HS-27A (cell line): ENCODE measurements at regions not wholly inside any gene's neighbourhood (a gene's known extent, or its start where the extent isn't known, plus 50 kb on each side); places are given as distances from the start of the nearest gene placed in this dataset.

Source experiments
- DNase-seq: peaks from one replicate; pipeline ENCODE4 v3.0.0-alpha.2; 2012; ENCODE audit warnings: low read depth, missing footprints

- no peak for DNase-seq
These were observed 498.3 kb upstream of the DAB1 start for GRCh38 chr1:57922130-57922529.

- no peak for DNase-seq
These were observed 492.2 kb upstream of the DAB1 start for GRCh38 chr1:57916041-57916440.

DNA sequence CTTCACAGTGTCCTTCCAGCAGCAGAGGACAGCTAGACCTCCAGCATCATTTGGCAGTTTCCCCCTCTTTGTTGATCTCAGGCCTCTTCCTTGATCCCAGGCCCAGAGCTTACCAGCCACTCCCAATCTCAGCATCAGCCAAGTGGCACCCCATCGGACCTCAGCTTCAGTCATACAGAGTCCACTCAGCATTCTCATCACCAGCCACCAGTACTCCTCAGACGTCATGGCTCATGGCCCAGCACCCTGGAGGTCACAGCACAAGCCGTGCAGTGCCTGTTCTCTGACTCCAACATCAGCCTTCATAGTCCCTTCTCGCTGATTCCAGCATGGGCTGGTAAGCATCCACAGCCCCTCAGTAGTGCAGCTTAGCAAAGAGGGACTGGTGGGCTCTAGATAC lies 487.6 kb upstream of the DAB1 start:
- DNase-seq = no peak

- no peak for DNase-seq
These were observed 486.9 kb upstream of the DAB1 start for GRCh38 chr1:57910782-57911181.

DNA sequence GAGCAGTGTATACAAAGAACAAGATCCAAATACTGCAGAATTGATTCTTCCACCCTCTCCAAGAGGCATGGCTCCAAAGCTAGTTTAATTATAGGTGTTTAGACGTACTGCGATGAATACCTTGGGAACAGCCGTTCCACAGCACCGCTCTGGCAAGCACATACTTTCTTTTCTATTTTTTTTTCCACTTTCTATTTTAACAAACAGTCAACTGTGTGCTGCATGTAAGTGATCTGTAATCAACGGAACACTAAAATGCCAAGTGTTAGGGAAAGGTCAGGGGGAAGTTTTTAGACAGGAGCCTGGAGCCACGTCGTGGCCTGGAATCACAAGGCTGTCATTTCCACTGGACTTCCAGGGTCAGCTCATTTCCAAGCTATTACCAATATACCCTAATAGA lies 486.4 kb upstream of the DAB1 start:
- no peak for DNase-seq

DNA sequence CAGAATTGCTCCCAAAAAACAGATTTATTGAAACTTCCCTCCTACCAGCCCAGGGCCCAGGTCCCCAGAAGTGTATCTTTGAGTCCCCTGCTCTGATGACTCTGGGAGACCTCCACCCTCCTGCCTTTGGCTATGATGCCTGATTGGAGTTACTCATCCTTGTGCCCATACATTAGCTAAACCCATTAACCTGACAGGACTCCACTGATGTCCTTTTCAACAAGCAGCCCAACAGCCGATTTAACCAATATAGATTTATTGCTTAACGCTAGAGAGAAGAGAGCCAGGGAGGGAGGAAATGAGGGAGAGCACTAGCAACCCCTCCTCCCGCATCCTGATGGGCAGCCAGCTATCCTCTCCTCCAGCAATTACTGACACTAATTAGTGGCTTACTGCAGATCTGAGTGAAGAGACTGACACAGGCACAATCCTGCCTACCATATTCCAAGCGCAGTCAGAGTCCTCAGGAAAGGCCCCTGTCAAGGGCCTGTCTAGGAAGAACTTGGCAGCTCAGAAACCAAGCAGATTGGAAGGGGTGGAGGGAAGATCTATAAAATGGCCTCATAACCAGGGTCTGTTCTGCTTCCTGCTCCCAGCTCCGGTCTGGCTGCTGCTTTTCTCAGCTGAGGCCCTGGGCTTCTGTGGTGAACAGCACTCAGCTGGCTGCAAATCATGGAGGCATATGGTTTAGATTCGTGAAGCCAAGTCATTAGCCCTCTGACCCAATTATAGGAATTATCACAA lies 484.5 kb upstream of the DAB1 start:
- no peak for DNase-seq

DNA sequence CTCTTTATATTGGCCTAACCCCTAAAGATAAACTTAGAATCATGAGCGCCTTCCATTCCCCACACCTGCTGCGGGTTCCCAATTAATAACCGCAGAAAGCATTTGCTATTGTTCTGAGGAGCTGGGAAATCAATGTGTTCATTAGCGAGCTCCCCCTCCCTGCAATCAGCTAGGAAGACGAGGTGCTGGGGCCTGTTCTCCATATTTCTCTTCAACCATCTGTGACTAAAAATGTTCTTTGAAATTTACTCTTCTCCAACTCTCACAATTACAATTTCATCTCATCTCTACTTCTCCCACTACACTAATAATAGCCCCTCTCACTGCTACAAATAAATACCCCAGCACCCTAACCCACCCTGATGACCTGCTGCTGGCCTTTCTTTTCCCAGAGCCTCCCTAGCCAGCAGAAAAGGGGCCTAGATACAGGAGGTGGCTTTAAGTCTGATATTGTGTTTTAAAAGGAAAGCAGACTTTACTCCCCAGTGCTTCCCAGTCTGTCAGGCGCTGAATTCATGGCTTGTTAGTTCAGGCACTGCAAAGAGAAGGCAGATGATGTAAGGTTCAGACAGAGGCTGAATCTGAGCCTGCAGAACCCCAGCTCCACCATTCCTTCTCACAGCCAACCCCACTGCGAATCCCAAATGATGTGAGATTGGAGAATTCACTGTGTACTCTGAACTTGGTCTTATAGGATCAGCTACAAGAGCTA lies 477.5 kb upstream of the DAB1 start:
- DNase-seq = no peak

DNA sequence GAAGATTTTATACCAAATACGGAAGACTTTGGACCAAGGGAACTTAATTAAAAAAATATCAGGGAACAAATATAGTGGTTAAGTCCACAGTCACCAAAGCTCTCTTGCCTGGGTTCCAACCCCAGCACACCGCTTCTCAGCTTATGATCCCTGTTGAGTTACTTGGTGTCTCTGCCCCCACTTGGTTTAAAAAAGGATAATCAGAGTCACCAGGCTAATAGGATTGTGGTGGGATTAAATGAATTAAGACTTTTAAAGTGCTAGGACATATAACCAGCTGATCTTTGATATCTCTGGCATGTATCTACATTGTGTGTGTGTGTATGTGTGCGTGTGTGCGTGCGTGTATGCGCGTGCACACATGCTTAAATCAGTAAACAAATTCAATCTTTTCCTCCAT lies 474.7 kb upstream of the DAB1 start:
- DNase-seq = no peak

DNA sequence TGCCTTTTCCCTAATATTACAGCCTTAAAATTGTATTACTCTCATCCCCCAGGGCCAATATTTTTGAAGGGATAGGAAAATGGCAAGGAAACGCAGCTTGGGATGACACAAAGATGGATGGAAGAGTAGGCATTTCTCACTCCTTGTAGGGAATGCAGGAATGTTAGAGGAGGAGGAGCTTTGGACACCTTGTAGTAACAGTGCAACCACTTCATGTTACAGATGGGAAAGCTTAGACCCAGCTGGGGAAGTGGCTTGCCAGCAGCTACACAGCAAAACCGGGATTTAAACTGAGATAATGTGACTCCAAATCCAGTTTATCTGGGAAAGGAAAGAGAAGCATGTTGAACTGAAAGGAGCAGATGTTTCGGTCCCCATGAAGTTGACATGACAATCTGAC lies 473.7 kb upstream of the DAB1 start:
- no peak for DNase-seq

GRCh38 chr1:57894315-57894714 lies 470.5 kb upstream of the DAB1 start:
- no peak for DNase-seq

DNA sequence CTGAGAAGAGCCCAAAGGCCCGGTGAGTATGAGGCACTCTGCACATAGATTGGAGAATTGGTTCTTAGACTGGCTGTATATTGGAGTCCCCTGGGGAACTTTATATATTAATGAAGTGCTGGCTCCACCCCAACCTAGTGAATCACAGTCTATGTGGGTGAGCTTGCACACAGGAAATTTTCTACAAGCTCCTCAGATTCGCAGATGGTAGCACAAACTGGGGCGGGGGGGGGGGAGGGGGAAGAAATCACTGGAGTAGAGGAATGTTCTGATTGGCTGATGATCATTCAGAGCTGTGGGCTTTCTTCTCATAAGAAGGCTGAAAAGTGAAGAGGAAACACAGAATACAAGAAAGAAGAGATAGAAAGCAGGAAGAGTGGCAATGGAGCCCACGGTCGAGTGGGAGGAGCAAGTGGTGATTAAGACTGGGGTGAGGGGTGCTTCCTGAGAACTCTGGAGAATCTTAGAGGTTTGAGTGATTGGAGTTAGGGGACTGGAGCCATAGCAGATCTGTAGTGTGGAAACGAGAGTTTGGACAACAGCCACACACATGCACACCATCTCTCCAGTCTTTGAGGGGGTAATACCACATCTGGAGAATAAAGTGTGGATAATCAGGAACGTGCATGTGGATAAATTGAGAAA lies 465.9 kb upstream of the DAB1 start:
- DNase-seq = no peak

- DNase-seq = no peak
These were observed 464.2 kb upstream of the DAB1 start for GRCh38 chr1:57887964-57888491.

- DNase-seq = no peak
These were observed 462.5 kb upstream of the DAB1 start for GRCh38 chr1:57886376-57886775.

DNA sequence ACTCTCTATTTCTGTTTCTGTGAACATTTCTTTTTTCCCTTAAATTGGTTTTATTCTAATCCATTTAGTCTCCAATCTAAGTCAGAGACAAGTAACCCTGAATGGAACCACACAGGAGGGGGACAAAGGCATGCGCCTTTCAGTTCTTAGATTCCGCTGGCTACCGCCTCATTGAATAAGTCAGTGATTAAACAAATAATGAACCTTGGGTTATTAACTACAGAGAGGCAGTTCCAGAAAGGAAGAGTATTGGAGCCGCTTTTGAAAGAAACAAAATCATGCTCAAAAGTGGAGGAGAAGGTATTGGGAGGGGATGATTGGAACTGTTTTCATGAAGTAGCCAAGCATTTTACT lies 459.8 kb upstream of the DAB1 start:
- DNase-seq = no peak

- DNase-seq = no peak
These were observed 459.2 kb upstream of the DAB1 start for GRCh38 chr1:57882934-57883641.

- no peak for DNase-seq
These were observed 458.2 kb upstream of the DAB1 start for GRCh38 chr1:57882072-57882471.

GRCh38 chr1:57881639-57882038 lies 457.8 kb upstream of the DAB1 start:
- DNase-seq = no peak

- no peak for DNase-seq
These were observed 455.8 kb upstream of the DAB1 start for GRCh38 chr1:57879700-57880099.

- no peak for DNase-seq
These were observed 450.6 kb upstream of the DAB1 start for GRCh38 chr1:57874418-57874877.

GRCh38 chr1:57872913-57873312 lies 449.1 kb upstream of the DAB1 start:
- DNase-seq = no peak

GRCh38 chr1:57868908-57869307 lies 445.0 kb upstream of the DAB1 start:
- DNase-seq = no peak

- DNase-seq = no peak
These were observed 444.4 kb upstream of the DAB1 start for GRCh38 chr1:57868239-57868638.
